GM18951 (cell line): ENCODE measurements at regions not wholly inside any gene's neighbourhood (a gene's known extent, or its start where the extent isn't known, plus 50 kb on each side); places are given as distances from the start of the nearest gene placed in this dataset.
"Not testable (repeated sequence)": the region's sequence is repeated elsewhere in the genome, so short reads cannot be mapped to it uniquely, and the experiment has no call there.

ENCODE experiments used
- POLR2A ChIP-seq: IDR thresholded peaks from 4 replicates; pipeline ENCODE4 v1.6.1; 2011; ENCODE audit warnings: mild to moderate bottlenecking; ENCODE audit not compliant: insufficient read length, insufficient read depth; ENCODE audit errors: extremely low read depth
- in situ Hi-C: fragments of 300-500 bp; cut with MboI; formaldehyde crosslinking; loops from one replicate; pipeline ENCODE4 v1.12.0; 2022; ENCODE audit warnings: low sequenced_read_pairs, mixed read lengths, inconsistent platforms; ENCODE audit not compliant: unreplicated experiment

DNA sequence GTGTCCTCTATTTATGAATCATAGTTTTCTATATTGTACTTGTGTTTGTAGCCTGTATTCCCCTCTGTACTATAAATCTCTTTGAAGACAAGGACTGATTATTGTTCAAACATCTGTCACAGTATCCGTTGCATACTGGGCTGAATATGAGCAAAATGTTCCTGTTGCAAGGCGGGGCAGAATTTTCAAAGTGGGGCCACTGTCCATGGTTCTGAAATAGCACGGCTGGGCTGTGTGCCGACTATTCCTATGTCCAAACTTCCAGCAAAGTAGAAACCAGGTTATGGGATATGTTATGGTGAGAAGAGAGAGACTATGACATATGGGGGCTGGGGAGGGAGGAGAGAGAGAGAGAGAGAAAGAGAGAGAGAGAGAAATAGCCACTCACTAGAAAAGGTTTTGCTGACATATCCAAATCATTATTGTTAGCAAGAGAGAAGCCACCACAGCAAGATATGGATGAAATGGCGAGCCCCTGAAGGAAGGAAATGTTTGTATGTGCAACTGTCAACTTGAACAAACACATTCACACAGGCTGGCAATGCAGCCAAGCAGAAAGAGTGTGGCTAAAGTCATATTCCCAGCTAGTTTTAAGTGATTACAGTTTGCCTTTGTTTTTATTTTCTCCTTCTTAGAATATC lies 107.0 kb upstream of the GPR12 start:
- in situ Hi-C loops: no loop called here

DNA sequence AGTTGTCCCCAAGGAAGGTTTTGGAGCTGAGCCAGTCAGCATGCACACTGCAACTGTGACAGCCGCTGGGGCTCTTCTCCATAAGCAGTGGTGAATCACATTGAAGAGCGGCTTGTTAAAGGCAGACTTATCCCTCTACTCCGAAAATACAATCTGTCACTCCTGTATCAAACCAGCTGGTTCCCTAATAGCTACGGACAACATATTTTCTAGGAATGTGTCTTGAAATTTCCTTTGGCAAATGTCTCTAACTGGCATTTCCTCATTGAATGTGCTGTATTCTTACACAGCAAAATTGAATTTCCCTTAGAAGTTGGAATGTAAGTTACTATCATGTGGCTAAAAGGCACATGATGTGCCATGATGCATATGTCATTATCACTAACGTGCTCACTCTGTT lies 104.0 kb upstream of the GPR12 start:
- in situ Hi-C loops: no loop called here
- no peak for TF ChIP-seq POLR2A

More for the DNA sequence above, 107.0 kb upstream of the GPR12 start:
- TF ChIP-seq POLR2A: no peak

DNA sequence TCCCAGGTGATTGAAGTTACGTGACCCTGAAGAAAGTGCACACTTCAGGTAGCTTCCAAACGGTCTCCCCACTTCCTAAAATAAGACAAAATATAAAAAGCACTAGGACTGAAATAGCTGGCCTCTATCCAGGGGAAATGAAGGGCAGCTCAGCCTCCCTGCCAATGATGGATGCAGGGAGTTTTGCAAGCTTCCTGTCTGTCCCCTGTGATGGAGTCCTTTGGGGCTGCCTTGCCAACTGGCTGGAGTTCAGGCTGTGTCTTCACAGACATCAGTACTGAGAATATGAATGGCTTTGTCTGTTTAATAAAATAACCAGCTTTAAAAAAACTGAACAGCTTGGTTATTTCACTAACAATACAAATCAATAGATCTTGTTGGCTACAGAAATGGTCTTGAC lies 101.4 kb upstream of the GPR12 start:
- TF ChIP-seq POLR2A: no peak
- in situ Hi-C loops: no loop called here

DNA sequence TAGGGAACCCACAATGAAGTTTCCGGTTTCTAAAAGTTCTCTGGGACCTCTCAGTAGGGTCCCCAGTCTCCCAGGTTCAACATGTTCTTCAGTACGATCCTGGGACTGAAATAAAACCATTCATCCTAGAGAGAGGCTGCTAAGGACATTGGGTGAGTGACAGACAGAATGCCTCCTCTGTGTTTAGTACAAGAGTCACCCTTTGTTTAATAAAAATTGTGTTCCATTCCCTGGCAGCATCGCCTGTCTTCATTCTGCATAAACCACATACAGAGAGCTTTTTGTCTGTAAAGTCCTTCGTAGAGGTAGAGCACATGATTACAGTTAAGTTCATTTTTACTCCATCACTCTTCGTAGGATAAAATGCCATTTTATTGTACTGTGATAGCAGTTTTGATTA lies 95.3 kb upstream of the GPR12 start:
- in situ Hi-C loops: no loop called here
- no peak for TF ChIP-seq POLR2A

DNA sequence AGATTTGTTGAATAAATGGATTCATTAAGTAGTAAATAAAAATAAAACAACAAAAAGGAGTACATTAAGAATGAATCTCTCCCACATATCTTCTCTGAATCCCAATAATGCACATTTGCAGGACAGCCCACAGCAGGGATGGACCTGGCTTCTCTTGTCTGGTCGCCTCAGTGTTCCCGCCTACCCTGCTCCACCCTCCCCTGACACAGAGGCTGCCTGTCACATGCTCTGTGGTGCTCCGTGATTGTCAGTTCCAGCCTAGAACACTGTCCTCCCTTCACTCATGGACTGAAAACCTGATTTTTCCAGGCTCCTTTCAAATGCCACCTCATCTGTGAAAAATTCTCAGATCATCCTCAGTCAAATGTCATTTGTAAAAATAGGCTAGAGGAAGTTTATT lies 94.5 kb upstream of the GPR12 start:
- in situ Hi-C loops: no loop called here
- TF ChIP-seq POLR2A: no peak

DNA sequence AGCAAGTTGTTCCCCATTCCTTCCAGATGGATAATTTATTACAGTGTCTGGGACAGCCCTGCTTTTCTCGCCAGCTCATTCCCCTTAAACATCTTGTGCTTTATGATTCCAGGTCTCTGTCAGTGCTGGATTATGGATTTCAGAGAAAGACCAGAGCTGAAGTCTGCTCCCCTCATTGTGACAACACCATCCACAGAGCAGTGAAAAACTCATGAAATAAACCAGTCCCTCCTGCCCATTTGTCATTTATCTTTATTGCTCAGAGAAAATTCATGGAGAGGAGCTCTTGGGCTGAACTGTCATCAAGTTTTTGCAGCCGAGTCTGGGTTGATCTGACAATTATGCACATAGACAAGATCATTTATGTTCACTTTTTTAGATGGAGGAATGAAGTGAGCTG lies 92.7 kb upstream of the GPR12 start:
- no peak for TF ChIP-seq POLR2A
- in situ Hi-C loops: no loop called here

DNA sequence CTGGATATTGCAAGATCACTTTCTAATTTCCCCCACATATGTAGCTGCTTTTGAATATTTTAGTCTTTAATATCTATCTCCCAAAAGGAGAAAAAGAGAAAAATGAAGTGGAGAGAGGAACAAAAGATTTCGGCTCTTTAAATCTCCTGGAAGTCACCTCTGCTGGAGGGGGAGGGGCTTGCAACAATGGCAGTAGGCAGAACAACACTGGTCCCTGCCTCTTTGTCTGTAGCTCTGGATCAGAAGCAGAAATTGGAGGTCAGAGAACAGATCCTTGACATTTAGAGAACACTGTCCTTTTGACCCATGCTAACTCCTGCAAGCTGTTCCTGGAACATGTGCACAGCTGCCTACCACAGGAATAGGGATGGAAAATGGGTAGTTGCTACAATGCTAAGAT lies 86.7 kb upstream of the GPR12 start:
- in situ Hi-C loops: no loop called here
- no peak for TF ChIP-seq POLR2A

DNA sequence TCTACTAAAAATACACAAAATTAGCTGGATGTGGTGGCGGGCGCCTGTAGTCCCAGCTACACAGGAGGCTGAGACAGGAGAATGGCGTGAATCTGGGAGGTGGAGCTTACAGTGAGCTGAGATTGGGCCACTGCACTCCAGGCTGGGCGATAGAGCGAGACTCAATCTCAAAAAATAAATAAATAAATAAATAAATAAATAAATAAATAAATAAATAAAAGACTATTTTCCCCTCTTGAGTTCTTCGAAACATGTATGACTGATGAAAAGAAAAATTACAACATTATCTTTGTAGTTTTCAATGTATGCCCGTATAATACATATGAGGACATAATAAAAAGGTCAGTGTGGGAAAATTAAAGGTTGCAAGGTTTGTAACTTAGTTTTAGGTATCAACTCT lies 84.5 kb upstream of the GPR12 start:
- in situ Hi-C loops: not testable (repeated sequence)

DNA sequence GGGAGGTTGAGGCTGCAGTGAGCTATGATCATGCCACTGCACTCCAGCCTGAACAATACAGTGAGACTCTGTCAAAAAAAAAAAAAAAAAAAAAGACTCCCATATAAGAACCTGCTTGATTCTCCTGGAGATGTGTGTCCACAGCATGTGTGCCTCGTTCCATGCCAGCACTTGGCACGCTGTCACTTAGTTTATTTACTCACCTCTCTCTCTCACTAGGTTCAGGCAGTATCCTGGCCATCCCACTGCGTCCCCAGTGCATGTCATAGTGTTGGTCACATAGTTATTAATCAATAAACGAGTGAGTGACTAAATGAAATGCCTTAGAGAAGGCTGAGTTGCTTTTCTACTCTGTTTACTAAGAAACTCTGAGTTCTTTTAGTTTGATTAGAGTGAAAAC lies 79.1 kb upstream of the GPR12 start:
- in situ Hi-C loops: no loop called here
- TF ChIP-seq POLR2A: no peak

DNA sequence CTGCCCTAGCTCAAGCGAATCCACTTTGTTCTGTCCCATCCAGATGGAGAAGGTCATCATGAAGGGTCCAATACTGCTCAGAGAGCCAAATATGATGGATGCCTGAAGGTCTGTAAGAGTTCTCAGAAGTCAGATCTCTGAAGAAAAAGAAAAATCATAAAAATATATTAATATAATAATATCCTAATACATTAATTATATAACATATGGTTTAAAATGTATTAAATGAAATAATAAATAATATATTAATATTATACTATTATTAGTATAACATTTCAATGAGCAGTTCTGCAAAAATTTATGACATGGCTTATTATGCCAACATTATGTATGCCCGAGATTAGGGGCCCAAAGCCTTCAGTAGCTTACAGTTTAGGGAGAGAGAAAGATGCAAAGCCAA lies 78.2 kb upstream of the GPR12 start:
- no peak for TF ChIP-seq POLR2A
- in situ Hi-C loops: no loop called here

DNA sequence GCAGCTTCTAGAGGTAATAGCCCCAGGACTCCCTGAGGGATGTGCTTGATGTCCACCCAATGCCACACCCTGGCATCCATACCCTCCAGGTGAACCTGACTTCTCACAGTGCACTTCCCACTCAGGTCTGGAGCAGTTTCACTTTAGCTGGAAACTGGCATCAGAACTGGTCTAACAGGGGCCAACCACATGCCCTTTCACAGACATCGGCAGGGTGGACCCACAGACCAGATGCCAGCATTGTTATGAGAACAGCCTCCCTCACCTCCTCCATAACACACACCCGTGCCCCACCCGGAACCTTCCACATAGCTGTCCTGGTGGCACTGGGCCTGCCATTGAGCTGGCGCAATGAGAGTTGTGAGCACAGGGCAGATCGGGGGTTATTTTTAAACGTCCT lies 77.4 kb upstream of the GPR12 start:
- in situ Hi-C loops: no loop called here
- TF ChIP-seq POLR2A: no peak

DNA sequence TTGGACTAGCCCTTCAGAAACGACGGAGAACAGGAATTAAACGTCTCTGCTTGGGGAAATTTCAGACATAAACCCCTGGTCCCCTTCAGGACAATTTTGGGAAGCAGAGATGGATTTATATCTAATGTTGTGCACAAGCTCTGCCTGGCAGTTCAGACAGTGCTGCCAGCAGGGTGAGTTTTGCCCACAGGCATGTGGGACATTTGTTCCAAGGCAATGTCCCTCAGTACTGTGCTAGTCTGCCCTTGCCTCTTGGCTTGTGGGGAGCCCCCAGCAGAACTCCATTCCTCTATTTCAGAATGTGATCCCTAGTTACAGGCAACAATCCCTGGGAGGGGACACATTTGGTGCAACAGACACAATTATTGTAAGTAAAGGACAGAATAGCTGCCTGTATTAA lies 76.5 kb upstream of the GPR12 start:
- no peak for TF ChIP-seq POLR2A
- in situ Hi-C loops: no loop called here

DNA sequence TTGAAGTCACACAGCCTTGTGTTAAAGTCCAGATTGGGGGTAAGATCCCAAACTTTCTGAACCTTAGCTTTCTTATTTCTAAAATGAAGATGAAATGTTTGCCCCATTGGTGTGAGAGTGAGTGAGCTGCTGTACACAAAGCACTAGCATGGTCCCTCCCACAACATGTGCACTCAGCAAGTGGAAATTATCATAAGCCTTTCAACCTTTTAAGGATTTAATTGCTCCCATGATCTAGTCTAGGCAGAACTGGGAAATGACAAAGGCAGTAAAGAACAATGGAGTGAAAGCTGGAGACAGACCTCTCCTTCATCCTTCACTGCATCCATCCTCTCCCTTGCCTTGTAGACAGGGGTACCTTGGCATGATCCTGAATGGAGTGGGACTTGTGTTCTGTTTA lies 76.0 kb upstream of the GPR12 start:
- in situ Hi-C loops: no loop called here
- no peak for TF ChIP-seq POLR2A

DNA sequence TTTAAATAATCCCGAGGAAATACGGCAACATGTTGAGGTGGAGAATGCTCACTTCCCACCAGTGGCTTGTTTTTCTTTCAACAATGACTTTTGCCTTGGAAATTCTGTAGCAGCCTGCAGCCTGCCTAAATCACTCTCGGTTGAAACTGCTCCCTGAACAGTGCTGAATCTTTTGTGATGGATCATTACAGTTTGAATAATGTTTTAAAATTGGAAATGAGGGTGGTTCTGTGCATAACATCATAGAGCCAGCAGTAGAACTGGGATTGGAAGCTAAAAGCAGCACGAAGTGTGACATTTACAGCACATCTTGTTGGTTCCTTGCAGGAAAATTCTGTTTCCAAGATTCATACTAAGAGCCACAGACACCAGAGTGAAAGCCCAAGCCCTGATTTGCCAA lies 74.1 kb upstream of the GPR12 start:
- no peak for TF ChIP-seq POLR2A
- in situ Hi-C loops: no loop called here

DNA sequence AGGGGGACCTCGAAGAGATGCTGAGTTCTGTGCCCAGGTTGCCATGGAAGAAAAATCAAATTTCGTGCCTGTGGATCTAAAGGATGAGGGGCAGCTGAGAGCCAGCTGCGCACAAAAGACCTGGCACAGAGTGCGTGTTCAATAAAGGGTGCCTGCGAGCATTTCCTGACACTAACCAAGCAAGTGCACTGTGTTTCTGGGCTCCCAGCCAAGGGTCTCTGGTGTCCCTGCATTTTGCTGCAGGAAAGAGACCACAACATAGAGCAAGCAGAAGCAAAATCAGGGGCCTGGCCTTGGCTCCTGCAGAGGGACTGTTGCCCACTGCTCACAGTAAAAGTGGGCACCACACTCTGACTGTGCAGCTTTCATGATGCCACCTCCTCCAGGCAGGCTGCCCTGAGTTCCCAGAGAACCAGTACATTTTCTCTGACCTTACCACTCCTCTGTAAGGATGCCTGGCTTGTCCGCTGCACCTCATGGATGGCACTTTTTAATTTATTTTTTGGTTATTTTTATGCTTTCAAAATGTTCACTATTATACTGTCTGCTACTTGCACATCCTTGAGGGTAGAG lies 70.8 kb upstream of the GPR12 start:
- no peak for TF ChIP-seq POLR2A
- in situ Hi-C loops: no loop called here
